Skin epidermis (tissue), 12 donors: ENCODE measurements at regions not wholly inside any gene's neighbourhood (a gene's known extent, or its start where the extent isn't known, plus 50 kb on each side); places are given as distances from the start of the nearest gene placed in this dataset.
"Not testable (repeated sequence)": the region's sequence is repeated elsewhere in the genome, so short reads cannot be mapped to it uniquely, and the experiment has no call there.

Experiments used
- H3K27ac ChIP-seq, 21 experiments: fragments of 200-600 bp; sonication (generic) in 11 of 21; one replicate each; pipeline ENCODE4 v1.5.0; 2020; ENCODE audit warnings: mild to moderate bottlenecking in 3 of 21, inconsistent platforms in 2 of 21, moderate library complexity in 2 of 21
- H3K4me3 ChIP-seq, 7 experiments: fragments of 200-600 bp; sonication (generic) in 2 of 7; one replicate each; pipeline ENCODE4 v1.5.0; 2020; ENCODE audit warnings: inconsistent platforms in 2 of 7, mild to moderate bottlenecking in 2 of 7, moderate library complexity in 1 of 7

DNA sequence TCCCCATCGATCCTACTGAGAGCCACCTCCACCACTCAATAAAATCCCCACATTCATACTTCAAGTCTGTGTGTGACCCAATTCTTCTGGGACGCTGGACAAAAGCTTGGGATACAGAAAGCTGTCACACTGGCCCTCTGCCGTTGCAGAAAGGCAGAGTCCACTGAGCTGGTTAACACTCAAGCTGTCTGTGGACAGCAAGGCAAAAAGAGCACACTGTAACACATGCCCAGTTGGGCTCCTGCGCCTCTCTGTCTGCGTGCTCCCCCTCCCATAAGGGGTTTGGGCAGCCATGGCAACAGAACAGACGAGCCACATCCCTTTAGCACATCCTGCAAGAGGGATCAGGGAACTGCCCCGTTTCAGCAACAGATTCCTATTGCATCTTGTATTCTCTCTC lies 106.9 kb upstream of the RGPD4 start:
- Histone ChIP-seq H3K27ac (no peak overlapping the region), H3K4me3 (no peak overlapping the region)

DNA sequence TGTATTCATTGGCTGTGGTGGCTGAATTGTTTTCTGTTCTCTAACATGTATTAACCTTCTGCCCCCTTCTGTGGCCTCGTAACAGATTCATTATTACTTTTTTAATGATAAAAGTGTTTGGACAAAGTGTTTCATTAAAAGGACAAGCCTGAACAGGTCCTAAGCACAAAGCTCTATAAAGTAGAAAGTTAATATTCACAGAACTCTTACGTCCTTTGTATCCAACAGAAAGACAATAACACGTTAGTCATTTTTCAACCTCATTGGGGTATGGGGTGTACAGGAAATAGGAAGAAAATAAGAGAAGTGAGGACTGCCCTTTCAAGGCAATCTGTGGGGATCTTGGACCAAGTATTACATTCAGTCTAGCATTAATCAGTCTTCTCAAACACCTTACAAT lies 105.5 kb upstream of the RGPD4 start:
- H3K4me3 ChIP-seq: no peak overlapping the region
- no peak overlapping the region for H3K27ac ChIP-seq

DNA sequence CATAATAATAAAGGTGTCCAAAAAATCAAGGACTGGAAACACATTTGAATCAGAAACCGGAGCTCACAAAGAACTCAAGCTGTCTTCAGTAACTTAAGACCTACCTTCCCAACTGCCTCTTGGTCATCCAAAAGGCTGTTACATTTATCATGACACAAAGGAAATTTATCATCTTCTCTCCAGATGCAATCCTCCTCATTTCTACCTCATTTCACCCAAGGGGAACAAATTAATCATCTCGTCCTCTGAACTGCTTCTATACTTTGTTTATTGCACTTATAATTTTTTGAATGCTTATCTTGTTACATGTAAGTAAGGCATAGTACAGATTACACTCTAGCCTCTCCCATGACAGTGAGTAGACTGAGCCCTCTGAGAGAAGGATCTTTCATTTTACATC lies 105.1 kb upstream of the RGPD4 start:
- H3K27ac ChIP-seq: no peak overlapping the region
- H3K4me3 ChIP-seq: no peak overlapping the region

DNA sequence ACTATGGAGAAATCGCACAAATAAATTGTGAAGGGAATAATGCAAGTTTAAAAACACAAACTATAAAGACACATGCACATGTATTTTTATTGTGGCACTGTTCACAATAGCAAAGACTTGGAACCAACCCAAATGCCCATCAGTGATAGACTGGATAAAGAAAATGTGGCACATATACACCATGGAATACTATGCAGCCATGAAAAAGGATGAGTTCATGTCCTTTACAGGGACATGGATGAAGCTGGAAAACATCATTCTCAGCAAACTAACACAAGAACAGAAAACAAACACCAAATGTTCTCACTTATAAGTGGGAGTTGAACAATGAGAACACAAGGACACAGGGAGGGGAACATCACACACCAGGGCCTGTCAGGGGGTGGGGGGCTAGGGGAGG lies 100.9 kb upstream of the RGPD4 start:
- not testable (repeated sequence) for H3K4me3 ChIP-seq, H3K27ac ChIP-seq

DNA sequence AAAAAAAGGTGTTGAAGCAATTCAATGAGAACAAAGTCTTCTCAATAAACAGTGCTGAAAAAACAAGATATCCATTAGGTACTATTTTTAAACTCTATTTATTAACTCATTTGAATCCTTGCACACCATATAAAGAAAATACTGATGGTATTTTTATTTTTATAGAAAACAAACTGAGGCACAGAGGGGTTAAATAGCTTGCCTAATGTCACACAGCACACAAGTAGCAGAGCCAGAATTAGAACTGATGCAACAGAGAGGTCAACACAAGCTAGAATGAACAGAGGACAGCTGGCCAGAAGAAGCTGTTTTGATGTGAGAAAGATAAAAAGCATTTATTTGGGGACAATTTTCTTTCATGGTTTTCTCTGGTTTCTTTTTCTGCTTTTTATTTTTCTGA lies 99.4 kb upstream of the RGPD4 start:
- no peak overlapping the region for H3K4me3 ChIP-seq

DNA sequence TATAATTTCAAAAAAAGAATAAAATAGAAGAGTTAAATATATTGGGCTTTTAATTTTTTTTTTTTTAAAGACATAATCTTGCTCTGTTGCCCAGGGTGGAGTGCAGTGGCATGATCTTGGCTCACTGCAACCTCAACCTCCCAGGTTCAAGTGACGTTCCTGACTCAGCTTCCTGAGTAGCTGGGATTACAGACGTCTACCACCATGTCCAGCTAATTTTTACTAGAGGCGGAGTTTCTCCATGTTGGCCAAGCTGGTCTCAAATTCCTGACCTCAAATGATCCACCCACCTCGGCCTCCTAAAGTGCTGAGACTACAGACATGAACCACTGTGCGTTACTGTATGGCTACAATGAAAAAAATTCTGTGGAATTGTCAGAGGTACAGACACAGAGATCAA lies 98.1 kb upstream of the RGPD4 start:
- Histone ChIP-seq H3K4me3 (no peak overlapping the region), H3K27ac (no peak overlapping the region)

More for the DNA sequence above, 99.4 kb upstream of the RGPD4 start:
- no peak overlapping the region for H3K27ac ChIP-seq

GRCh38 chr2:107729440-107729839 lies 97.3 kb upstream of the RGPD4 start:
- Histone ChIP-seq H3K27ac (no peak overlapping the region), H3K4me3 (no peak overlapping the region)

- H3K4me3 ChIP-seq: no peak overlapping the region
- H3K27ac ChIP-seq: no peak overlapping the region
Measured at GRCh38 chr2:107730898-107731297, 95.8 kb upstream of the RGPD4 start.

DNA sequence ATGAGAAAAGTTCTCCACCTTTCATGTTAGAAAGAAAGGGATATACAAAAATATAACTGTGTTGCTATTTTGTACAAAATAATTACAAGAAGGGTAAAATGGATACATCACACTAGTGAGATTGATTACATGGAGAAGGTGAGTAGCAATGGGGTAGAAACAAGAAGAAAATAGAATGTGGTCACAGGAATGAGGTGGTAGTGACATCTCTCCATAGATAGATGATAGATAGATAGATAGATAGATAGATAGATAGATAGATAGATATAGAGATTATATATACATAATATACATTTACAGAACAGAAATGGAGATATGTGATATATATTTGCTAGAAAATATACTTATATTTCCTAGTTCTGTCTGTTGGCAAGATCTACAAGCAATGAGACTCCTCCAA lies 95.3 kb upstream of the RGPD4 start:
- Histone ChIP-seq H3K4me3 (no peak overlapping the region), H3K27ac (no peak overlapping the region)

- H3K4me3 ChIP-seq: no peak overlapping the region
- H3K27ac ChIP-seq: no peak overlapping the region
Measured at GRCh38 chr2:107735201-107735600, 91.5 kb upstream of the RGPD4 start.

GRCh38 chr2:107737756-107738155 lies 88.9 kb upstream of the RGPD4 start:
- no peak overlapping the region for H3K27ac ChIP-seq
- H3K4me3 ChIP-seq: no peak overlapping the region

DNA sequence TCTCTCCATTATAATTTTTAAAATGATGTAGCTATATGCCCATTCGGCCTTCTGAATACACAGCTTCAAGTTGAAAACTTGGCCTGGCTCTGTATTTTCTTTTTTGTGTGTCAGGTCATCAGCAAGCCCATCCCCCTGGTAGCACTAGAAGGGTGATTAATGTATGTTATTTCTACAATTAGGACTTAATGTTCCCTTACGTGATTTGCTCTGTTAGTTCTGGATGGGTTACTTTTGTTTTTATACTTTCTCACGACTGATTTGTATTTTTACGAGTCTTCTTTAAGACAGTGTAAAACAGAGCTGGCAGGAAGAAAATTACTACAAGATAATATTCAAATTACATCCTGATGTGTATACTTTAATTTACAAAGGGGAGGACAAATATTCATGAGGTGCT lies 88.4 kb upstream of the RGPD4 start:
- no peak overlapping the region for H3K27ac ChIP-seq

DNA sequence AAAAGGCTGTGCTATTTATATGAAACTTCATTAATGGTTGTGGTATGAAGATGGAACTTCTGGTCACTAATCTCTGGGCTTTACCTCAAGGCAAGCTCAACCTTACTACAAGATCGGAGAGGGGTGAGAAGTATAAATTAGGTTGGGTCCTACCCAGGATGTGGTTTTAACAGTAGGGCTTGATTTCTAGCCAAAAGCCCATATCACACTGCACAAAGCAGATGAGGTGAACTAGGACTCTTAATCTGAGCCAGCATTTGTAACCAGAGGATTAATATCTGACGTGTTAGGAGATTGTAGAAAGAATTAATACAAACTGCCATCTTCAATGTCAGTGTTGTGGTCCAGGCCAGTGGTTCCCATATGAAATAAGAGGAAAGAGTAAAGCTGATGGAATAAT lies 86.4 kb upstream of the RGPD4 start:
- H3K27ac ChIP-seq: no peak overlapping the region

More for the DNA sequence above, 88.4 kb upstream of the RGPD4 start:
- H3K4me3 ChIP-seq: no peak overlapping the region

GRCh38 chr2:107742460-107743027 lies 84.1 kb upstream of the RGPD4 start:
- H3K4me3 ChIP-seq: no peak overlapping the region
- no peak overlapping the region for H3K27ac ChIP-seq

More for the DNA sequence above, 86.4 kb upstream of the RGPD4 start:
- H3K4me3 ChIP-seq: no peak overlapping the region

DNA sequence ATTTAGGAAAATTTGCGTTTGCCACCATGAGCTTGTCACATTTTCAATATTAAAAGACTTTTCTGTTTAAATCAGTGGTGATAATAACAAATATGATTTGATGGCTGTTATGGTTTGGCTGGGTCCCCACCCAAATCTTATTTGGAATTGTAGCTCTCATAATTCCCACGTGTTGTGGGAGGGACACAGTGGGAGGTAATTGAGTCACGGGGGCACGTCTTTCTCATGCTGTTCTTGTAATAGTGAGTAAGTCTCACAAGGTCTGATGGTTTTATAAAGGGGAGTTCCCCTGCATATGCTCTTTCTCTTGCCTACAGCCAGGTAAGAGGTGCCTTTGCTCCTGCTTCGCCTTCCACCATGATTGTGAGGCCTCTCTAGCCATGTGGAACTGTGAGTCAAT lies 83.4 kb upstream of the RGPD4 start:
- Histone ChIP-seq H3K27ac (no peak overlapping the region), H3K4me3 (no peak overlapping the region)

GRCh38 chr2:107745100-107745499 lies 81.6 kb upstream of the RGPD4 start:
- Histone ChIP-seq H3K4me3 (no peak overlapping the region), H3K27ac (no peak overlapping the region)

GRCh38 chr2:107746552-107747198 lies 80.0 kb upstream of the RGPD4 start:
- not testable (repeated sequence) for H3K27ac ChIP-seq, H3K4me3 ChIP-seq

GRCh38 chr2:107747199-107747963 lies 79.3 kb upstream of the RGPD4 start:
- H3K27ac ChIP-seq, H3K4me3 ChIP-seq: not testable (repeated sequence)

DNA sequence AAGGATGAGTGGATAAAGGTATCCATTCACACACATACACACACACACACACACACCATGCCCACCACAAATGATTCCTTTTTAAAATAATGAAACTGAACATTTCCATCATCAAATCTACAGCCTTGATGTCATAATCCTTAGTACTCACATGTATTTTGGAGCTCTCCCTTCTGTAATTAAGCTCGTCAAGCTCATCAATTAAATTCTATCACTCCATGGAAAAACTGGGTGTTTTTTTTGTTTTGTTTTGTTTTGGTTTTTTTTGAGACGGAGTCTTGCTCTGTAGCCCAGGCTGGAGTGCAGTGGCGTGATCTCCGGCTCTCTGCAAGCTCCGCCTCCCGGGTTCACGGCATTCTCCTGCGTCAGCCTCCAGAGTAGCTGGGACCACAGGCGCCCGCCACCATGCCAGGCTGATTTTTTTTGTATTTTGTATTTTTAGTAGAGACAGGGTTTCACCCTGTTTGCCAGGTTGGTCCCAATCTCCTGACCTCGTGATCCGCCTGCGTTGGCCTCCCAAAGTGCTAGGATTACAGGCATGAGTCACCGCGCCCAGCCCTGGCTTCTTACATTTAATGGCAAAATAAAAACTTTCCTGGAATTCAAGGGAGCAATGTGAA lies 78.6 kb upstream of the RGPD4 start:
- Histone ChIP-seq H3K4me3 (no peak overlapping the region), H3K27ac (no peak overlapping the region)

DNA sequence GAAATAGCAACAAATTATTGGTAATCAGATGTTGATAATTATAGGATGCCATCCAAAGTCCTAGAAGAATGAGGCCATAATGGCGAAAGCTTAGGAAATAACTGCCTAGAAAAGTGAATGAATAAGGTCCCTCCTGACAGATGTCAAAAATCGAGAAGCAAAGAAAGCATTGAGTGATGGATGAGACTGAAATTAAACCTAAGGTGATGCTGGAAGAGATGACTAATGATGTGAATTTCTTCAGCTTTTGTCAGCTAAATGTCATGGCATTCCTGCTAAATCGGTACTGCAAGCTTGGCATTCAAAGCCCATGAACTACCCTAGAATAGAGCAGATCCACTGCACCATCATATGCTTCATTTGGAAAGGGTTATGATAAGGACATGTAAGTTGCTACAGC lies 74.8 kb upstream of the RGPD4 start:
- Histone ChIP-seq H3K27ac (no peak overlapping the region), H3K4me3 (no peak overlapping the region)

DNA sequence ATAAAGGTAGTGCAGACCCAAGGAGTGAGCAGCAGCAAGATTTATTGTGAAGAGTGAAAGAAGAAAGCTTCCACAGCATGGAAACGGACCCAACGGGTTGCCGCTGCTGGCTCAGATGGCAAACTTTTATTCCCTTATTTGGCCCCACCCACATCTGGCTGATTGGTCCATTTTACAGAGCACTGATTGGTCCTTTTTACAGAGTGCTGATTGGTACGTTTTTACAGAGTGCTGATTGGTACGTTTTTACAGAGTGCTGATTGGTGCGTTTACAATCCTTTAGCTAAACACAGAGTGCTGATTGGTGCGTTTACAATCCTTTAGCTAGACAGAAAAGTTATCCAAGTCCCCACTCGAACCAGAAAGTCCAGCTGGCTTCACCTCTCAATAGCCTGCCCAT lies 72.9 kb upstream of the RGPD4 start:
- not testable (repeated sequence) for H3K4me3 ChIP-seq, H3K27ac ChIP-seq
